ENCODE measurements at regions not wholly inside any gene's neighbourhood (a gene's known extent, or its start where the extent isn't known, plus 50 kb on each side); places are given as distances from the start of the nearest gene placed in this dataset.

GRCh38 chr2:49661809-49662208, 507.5 kb upstream of the FSHR start:
- Histone ChIP-seq H3K4me1 (no peaks in the 10 kb centered on the region), H3K27me3 (no peaks in the 10 kb centered on the region), H3K27ac (no peak overlapping the region), H3K4me3 (no peak overlapping the region), H3K9me3 (no peaks in the 10 kb centered on the region), H3K36me3 (no peaks in the 10 kb centered on the region)
- intact Hi-C loops (cut with DNase I; ENCODE audit: low total_unique reads), result no loop called here
- TF ChIP-seq CTCF (IDR thresholded peaks at IDR 0.05), result no peak
- no peak for TF ChIP-seq POLR2A (IDR thresholded peaks at IDR 0.05)
- no peak for TF ChIP-seq POLR2AphosphoS5 (IDR thresholded peaks at IDR 0.05)
- no peak for DNase-seq (ENCODE audit: low spot score in 2 of 2)

GRCh38 chr2:49656853-49657252, 502.5 kb upstream of the FSHR start:
- no peaks in the 10 kb centered on the region for H3K36me3 ChIP-seq
- H3K27ac ChIP-seq, result no peak overlapping the region
- no peak for DNase-seq (ENCODE audit: low spot score in 2 of 2)
- H3K4me1 ChIP-seq, result no peaks in the 10 kb centered on the region
- no peaks in the 10 kb centered on the region for H3K27me3 ChIP-seq
- TF ChIP-seq CTCF (IDR thresholded peaks at IDR 0.05), result no peak
- no peak for TF ChIP-seq POLR2A (IDR thresholded peaks at IDR 0.05)
- no peak for TF ChIP-seq POLR2AphosphoS5 (IDR thresholded peaks at IDR 0.05)
- H3K4me3 ChIP-seq, result no peak overlapping the region
- H3K9me3 ChIP-seq, result no peaks in the 10 kb centered on the region
- intact Hi-C loops (cut with DNase I; ENCODE audit: low total_unique reads), result no loop called here

- Histone ChIP-seq H3K9me3 (no peaks in the 10 kb centered on the region), H3K36me3 (no peaks in the 10 kb centered on the region), H3K27me3 (no peaks in the 10 kb centered on the region), H3K4me1 (no peaks in the 10 kb centered on the region), H3K27ac (no peak overlapping the region), H3K4me3 (no peak overlapping the region)
- intact Hi-C loops (cut with DNase I; ENCODE audit: low total_unique reads), result no loop called here
- DNase-seq (ENCODE audit: low spot score in 2 of 2), result no peak
- no peak for TF ChIP-seq POLR2A (IDR thresholded peaks at IDR 0.05)
- no peak for TF ChIP-seq CTCF (IDR thresholded peaks at IDR 0.05)
- TF ChIP-seq POLR2AphosphoS5 (IDR thresholded peaks at IDR 0.05), result no peak
Observed at GRCh38 chr2:49643149-49643548, 488.8 kb upstream of the FSHR start.

GRCh38 chr2:49640630-49641029, 486.3 kb upstream of the FSHR start:
- Histone ChIP-seq H3K27ac (no peak overlapping the region), H3K4me1 (no peaks in the 10 kb centered on the region), H3K36me3 (no peaks in the 10 kb centered on the region), H3K27me3 (no peaks in the 10 kb centered on the region), H3K9me3 (no peaks in the 10 kb centered on the region), H3K4me3 (no peak overlapping the region)
- intact Hi-C loops (cut with DNase I; ENCODE audit: low total_unique reads), result no loop called here
- TF ChIP-seq POLR2A (IDR thresholded peaks at IDR 0.05) (no peak), CTCF (IDR thresholded peaks at IDR 0.05) (no peak), POLR2AphosphoS5 (IDR thresholded peaks at IDR 0.05) (no peak)
- DNase-seq (ENCODE audit: low spot score in 2 of 2), result no peak

- no peak for DNase-seq (ENCODE audit: low spot score in 2 of 2)
- Histone ChIP-seq H3K4me3 (no peak overlapping the region), H3K36me3 (no peaks in the 10 kb centered on the region), H3K4me1 (no peaks in the 10 kb centered on the region), H3K9me3 (no peaks in the 10 kb centered on the region), H3K27ac (no peak overlapping the region), H3K27me3 (no peaks in the 10 kb centered on the region)
- intact Hi-C loops (cut with DNase I; ENCODE audit: low total_unique reads), result no loop called here
- no peak for TF ChIP-seq POLR2AphosphoS5 (IDR thresholded peaks at IDR 0.05)
- no peak for TF ChIP-seq CTCF (IDR thresholded peaks at IDR 0.05)
- TF ChIP-seq POLR2A (IDR thresholded peaks at IDR 0.05), result no peak
Observed at GRCh38 chr2:49621016-49621415, 466.7 kb upstream of the FSHR start.
